ENCODE measurements at regions not wholly inside any gene's neighbourhood (a gene's known extent, or its start where the extent isn't known, plus 50 kb on each side); places are given as distances from the start of the nearest gene placed in this dataset.

GRCh38 chr4:114281164-114281960 lies 301.9 kb upstream of the ARSJ start:
- TF ChIP-seq CTCF (IDR thresholded peaks at IDR 0.05): no peak
- no peak for ATAC-seq (ENCODE audit: low FRiP score)
- DNase-seq (ENCODE audit: low spot score): no peak

GRCh38 chr4:114282937-114283336 lies 303.5 kb upstream of the ARSJ start:
- no peak for DNase-seq (ENCODE audit: low spot score)
- ATAC-seq (ENCODE audit: low FRiP score): no peak
- no peak for TF ChIP-seq CTCF (IDR thresholded peaks at IDR 0.05)

GRCh38 chr4:114284629-114285028 lies 305.2 kb upstream of the ARSJ start:
- no peak for ATAC-seq (ENCODE audit: low FRiP score)
- DNase-seq (ENCODE audit: low spot score): no peak
- TF ChIP-seq CTCF (IDR thresholded peaks at IDR 0.05): no peak

GRCh38 chr4:114286262-114286810 lies 306.9 kb upstream of the ARSJ start:
- no peak for ATAC-seq (ENCODE audit: low FRiP score)
- DNase-seq (ENCODE audit: low spot score): no peak
- TF ChIP-seq CTCF (IDR thresholded peaks at IDR 0.05): no peak

- no peak for ATAC-seq (ENCODE audit: low FRiP score)
- TF ChIP-seq CTCF (IDR thresholded peaks at IDR 0.05): no peak
- DNase-seq (ENCODE audit: low spot score): no peak
These were observed 307.7 kb upstream of the ARSJ start for GRCh38 chr4:114287079-114287696.

- TF ChIP-seq CTCF (IDR thresholded peaks at IDR 0.05): no peak
- DNase-seq (ENCODE audit: low spot score) (no peak), ATAC-seq (ENCODE audit: low FRiP score) (no peak)
These were observed 302.5 kb upstream of the UGT8 start for GRCh38 chr4:114296126-114296525.

Measured in omental fat pad (tissue), 3 donors.